Body of pancreas (tissue), 4 donors: ENCODE measurements at regions not wholly inside any gene's neighbourhood (a gene's known extent, or its start where the extent isn't known, plus 50 kb on each side); places are given as distances from the start of the nearest gene placed in this dataset.

Experiments
- POLR2A ChIP-seq, 3 donors: fragments of 450-650 bp; IDR thresholded peaks; one replicate each; pipeline ENCODE4 v1.6.1; 2016; ENCODE audit warnings: antibody characterized with exemption in 3 of 3, mild to moderate bottlenecking in 2 of 3
- TF ChIP-seq, protein P1 (sequence below), 7 experiments: fragments of 450-650 bp in 4 of 7; fragments of 200-600 bp in 3 of 7; sonication (generic) in 3 of 7; IDR thresholded peaks; one replicate each; pipeline ENCODE4 v1.5.1; 2016 to 2019; ENCODE audit warnings: antibody characterized with exemption in 7 of 7

DNA sequence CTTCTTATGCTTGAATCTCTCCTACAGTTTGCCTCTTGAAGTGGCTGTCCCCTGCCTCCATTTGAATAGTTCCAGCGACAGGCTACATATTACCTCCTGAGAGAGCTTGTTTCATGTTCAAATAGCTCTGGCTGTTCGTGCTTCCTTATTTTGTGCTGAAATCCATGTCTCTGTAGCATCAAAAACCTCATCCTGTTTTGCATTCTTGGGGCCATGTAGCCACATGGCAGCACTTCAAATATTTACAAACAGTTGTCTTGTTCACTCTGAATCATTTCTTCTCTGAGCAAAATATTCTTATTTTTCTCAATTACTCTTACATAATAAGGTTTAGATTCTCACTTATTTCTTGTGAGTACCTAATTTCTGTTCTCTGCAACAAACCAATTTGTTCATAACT lies 1243.1 kb upstream of the NXPH2 start:
- no peak for TF ChIP-seq POLR2A (IDR thresholded peaks at IDR 0.05)
- TF ChIP-seq, protein P1, sequence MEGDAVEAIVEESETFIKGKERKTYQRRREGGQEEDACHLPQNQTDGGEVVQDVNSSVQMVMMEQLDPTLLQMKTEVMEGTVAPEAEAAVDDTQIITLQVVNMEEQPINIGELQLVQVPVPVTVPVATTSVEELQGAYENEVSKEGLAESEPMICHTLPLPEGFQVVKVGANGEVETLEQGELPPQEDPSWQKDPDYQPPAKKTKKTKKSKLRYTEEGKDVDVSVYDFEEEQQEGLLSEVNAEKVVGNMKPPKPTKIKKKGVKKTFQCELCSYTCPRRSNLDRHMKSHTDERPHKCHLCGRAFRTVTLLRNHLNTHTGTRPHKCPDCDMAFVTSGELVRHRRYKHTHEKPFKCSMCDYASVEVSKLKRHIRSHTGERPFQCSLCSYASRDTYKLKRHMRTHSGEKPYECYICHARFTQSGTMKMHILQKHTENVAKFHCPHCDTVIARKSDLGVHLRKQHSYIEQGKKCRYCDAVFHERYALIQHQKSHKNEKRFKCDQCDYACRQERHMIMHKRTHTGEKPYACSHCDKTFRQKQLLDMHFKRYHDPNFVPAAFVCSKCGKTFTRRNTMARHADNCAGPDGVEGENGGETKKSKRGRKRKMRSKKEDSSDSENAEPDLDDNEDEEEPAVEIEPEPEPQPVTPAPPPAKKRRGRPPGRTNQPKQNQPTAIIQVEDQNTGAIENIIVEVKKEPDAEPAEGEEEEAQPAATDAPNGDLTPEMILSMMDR (IDR thresholded peaks at IDR 0.05) = no peak
